Endothelial cell of umbilical vein (primary cell): ENCODE measurements at regions not wholly inside any gene's neighbourhood (a gene's known extent, or its start where the extent isn't known, plus 50 kb on each side); places are given as distances from the start of the nearest gene placed in this dataset.

Experiments
- BruUV-seq: library from RNA; stranded (reverse); fragments of 400-500 nt; replicated peaks from 2 replicates; lab custom pipeline; 2021; lab: Mats Ljungman, UMichigan
- CTCF ChIA-PET: fragments of 300-600, 350-600 bp; sonication (Branson Sonifier 250); formaldehyde crosslinking; loops from one replicate; lab custom pipeline; 2021; ENCODE audit warnings: antibody characterized with exemption, inconsistent platforms; lab: Charles Lee
- POLR2A ChIA-PET: fragments of 300-600, 350-600 bp; sonication (Branson Sonifier 250); formaldehyde crosslinking; loops from one replicate; lab custom pipeline; 2021; ENCODE audit warnings: antibody characterized with exemption, inconsistent platforms; lab: Charles Lee
- DNase-seq: peaks from one replicate; pipeline ENCODE4 v3.0.0-alpha.2; 2011; ENCODE audit warnings: low read depth, low spot score
- FAIRE-seq: peaks from 2 replicates; lab custom pipeline; 2011; peaks lifted over from hg19 to GRCh38; lab: Jason Lieb, UNC
- H2AFZ ChIP-seq: 2 replicates; pipeline ENCODE4 v1.6.0; 2012; ENCODE audit warnings: low read depth, low read length, control low read depth, inconsistent platforms
- H3K27ac ChIP-seq: 2 replicates; pipeline ENCODE4 v1.5.1; 2011; ENCODE audit warnings: low read depth, mild to moderate bottlenecking, control low read depth, low read length, moderate library complexity; ENCODE audit not compliant: insufficient read depth
- H3K27me3 ChIP-seq, 2 experiments: 2 replicates each; pipeline versions ENCODE4 v1.6.0 to v1.6.1; 2011; ENCODE audit warnings: low read length in 2 of 2, mixed read lengths in 1 of 2; ENCODE audit not compliant: control insufficient read depth in 2 of 2, insufficient read depth in 2 of 2
- H3K36me3 ChIP-seq, 2 experiments: 2 replicates in 1 of 2; 3 replicates in 1 of 2; pipeline ENCODE4 v1.5.1; 2011; ENCODE audit warnings: low read length in 2 of 2, mild to moderate bottlenecking in 1 of 2, moderate library complexity in 1 of 2; ENCODE audit not compliant: control insufficient read depth in 2 of 2, insufficient read depth in 2 of 2; ENCODE audit errors: extremely low read depth in 1 of 2
- H3K4me1 ChIP-seq: 3 replicates; pipeline ENCODE4 v1.5.1; 2011; ENCODE audit warnings: mild to moderate bottlenecking, low read length; ENCODE audit not compliant: control insufficient read depth, insufficient read depth; ENCODE audit errors: extremely low read depth
- H3K4me2 ChIP-seq: 2 replicates; pipeline ENCODE4 v1.6.1; 2011; ENCODE audit warnings: low read length, control low read depth, mixed read lengths; ENCODE audit not compliant: insufficient read depth
- H3K4me3 ChIP-seq, 3 experiments: fragments of 200-600 bp in 1 of 3; sonication (generic), shearing (Covaris generic) in 1 of 3; replicated peaks in 1 of 3; 2 replicates each; pipeline ENCODE4 v1.5.1; 2011 to 2016; ENCODE audit warnings: control low read depth in 3 of 3, low read length in 3 of 3, mild to moderate bottlenecking in 2 of 3, inconsistent platforms in 1 of 3, low read depth in 1 of 3, moderate library complexity in 1 of 3; ENCODE audit not compliant: insufficient read depth in 1 of 3
- H3K79me2 ChIP-seq: 2 replicates; pipeline ENCODE4 v1.6.0; 2012; ENCODE audit warnings: low read length, inconsistent platforms; ENCODE audit not compliant: control insufficient read depth, insufficient read depth
- H3K9ac ChIP-seq: replicated peaks from 2 replicates; pipeline ENCODE3; 2011; ENCODE audit warnings: low read length, control low read depth; ENCODE audit not compliant: insufficient read depth; ENCODE audit errors: extremely low read depth
- H3K9me1 ChIP-seq: replicated peaks from 3 replicates; pipeline ENCODE4 v1.6.0; 2011; ENCODE audit warnings: mild to moderate bottlenecking, low read length; ENCODE audit not compliant: control insufficient read depth, insufficient read depth; ENCODE audit errors: extremely low read depth
- H3K9me3 ChIP-seq: replicated peaks from 2 replicates; pipeline ENCODE4 v1.5.1; 2012; ENCODE audit warnings: low read length, inconsistent platforms; ENCODE audit not compliant: control insufficient read depth, insufficient read depth
- H4K20me1 ChIP-seq: replicated peaks from 2 replicates; pipeline ENCODE3; 2011; ENCODE audit warnings: mild to moderate bottlenecking, low read length; ENCODE audit not compliant: control insufficient read depth, insufficient read depth; ENCODE audit errors: extremely low read depth
- EZH2 ChIP-seq: IDR thresholded peaks from 2 replicates; pipeline ENCODE4 v1.6.1; 2012; ENCODE audit warnings: borderline replicate concordance, low read depth, mild to moderate bottlenecking, moderate library complexity, low read length, inconsistent platforms; ENCODE audit not compliant: severe bottlenecking
- FOS ChIP-seq: IDR thresholded peaks from 2 replicates; pipeline ENCODE4 v1.6.1; 2011; ENCODE audit warnings: mild to moderate bottlenecking, low read length, moderate library complexity, borderline replicate concordance; ENCODE audit not compliant: insufficient read depth
- GATA2 ChIP-seq: IDR thresholded peaks from 2 replicates; pipeline ENCODE4 v1.7.0; 2011; ENCODE audit warnings: low read depth, mild to moderate bottlenecking, moderate library complexity, mixed read lengths, low read length; ENCODE audit not compliant: insufficient read length, insufficient read depth
- JUN ChIP-seq: IDR thresholded peaks from 2 replicates; pipeline ENCODE4 v1.6.1; 2011; ENCODE audit warnings: borderline replicate concordance, low read depth; ENCODE audit not compliant: insufficient read length, insufficient read depth
- MYC ChIP-seq: IDR thresholded peaks from one replicate; pipeline ENCODE4 v1.6.1; 2011; ENCODE audit warnings: mild to moderate bottlenecking, low read depth, low read length
- POLR2A ChIP-seq: IDR thresholded peaks from 2 replicates; pipeline ENCODE4 v1.6.1; 2012; ENCODE audit warnings: low read depth, mild to moderate bottlenecking, control low read depth, low read length
- POLR2AphosphoS5 ChIP-seq: IDR thresholded peaks from 2 replicates; pipeline ENCODE4 v1.6.1; 2012; ENCODE audit warnings: low read depth, mild to moderate bottlenecking, control low read depth, low read length, moderate library complexity; ENCODE audit not compliant: insufficient read depth
- dilution Hi-C: fragments of 300-500 bp; cut with MboI; formaldehyde crosslinking; loops from one replicate; pipeline ENCODE4 v1.15.0; 2019; ENCODE audit warnings: low sequenced_read_pairs; ENCODE audit not compliant: extremely low pct_ligation_motif_present
- intact Hi-C: fragments of 100-400 bp; cut with micrococcal nuclease; formaldehyde crosslinking; loops from one replicate; pipeline ENCODE4 v1.10.0; 2022
- TF ChIP-seq, protein P1 (sequence below): IDR thresholded peaks from 2 replicates; pipeline ENCODE4 v1.6.1; 2011; ENCODE audit not compliant: insufficient read depth, insufficient read length
- TF ChIP-seq, protein P2 (sequence below), 2 donors: IDR thresholded peaks; 1 replicate in 1 of 2; 2 replicates in 1 of 2; pipeline ENCODE4 v1.5.1; 2011; ENCODE audit warnings: low read length in 2 of 2, mild to moderate bottlenecking in 2 of 2, moderate library complexity in 2 of 2, control low read depth in 1 of 2, inconsistent platforms in 1 of 2, low read depth in 1 of 2; ENCODE audit not compliant: insufficient read depth in 1 of 2; ENCODE audit errors: extremely low read depth in 1 of 2

DNA sequence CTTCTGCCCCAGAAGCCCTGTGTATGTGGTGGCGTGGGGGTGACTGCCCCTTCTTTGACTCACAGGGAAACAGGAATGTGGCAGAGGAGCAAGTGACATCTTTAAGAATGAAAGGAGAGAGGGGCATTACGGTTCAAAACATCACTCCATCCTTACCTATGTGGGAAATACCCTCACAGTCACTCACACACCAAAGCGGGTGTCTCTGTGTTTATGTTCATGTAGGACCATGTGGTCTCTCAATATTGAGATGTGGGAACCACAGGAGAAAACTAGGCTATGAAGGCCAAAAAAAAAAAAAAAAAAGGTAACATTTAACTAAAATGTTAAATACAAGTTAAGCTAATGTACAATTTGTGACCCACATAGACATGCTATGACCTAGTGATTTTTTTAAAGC is 153.6 kb upstream of the GPR12 start:
- BruUV-seq, result no TSS peak
- ChIA-PET POLR2A (no interaction called here), CTCF (interaction anchor here (2.7 kb wide), 1 partner anchor 16 kb away, joined by 18 read pairs; no protein-coding TSS in a partner anchor)
- no peak for DNase-seq
- H3K36me3 ChIP-seq, result no peaks in the 10 kb centered on the region
- FAIRE-seq, result no peak
- no peak overlapping the region for H3K9ac ChIP-seq
- H3K9me1 ChIP-seq, result no peaks in the 10 kb centered on the region
- H3K4me3 ChIP-seq, result no peak overlapping the region
- dilution Hi-C loops (no loop called here), intact Hi-C loops (no loop called here)
- H3K4me2 ChIP-seq, result no peak overlapping the region
- no peaks in the 10 kb centered on the region for H3K9me3 ChIP-seq
- TF ChIP-seq, protein P1, sequence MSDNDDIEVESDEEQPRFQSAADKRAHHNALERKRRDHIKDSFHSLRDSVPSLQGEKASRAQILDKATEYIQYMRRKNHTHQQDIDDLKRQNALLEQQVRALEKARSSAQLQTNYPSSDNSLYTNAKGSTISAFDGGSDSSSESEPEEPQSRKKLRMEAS, result no peak
- no peak for TF ChIP-seq GATA2
- no peak for TF ChIP-seq POLR2AphosphoS5
- TF ChIP-seq, protein P2, sequence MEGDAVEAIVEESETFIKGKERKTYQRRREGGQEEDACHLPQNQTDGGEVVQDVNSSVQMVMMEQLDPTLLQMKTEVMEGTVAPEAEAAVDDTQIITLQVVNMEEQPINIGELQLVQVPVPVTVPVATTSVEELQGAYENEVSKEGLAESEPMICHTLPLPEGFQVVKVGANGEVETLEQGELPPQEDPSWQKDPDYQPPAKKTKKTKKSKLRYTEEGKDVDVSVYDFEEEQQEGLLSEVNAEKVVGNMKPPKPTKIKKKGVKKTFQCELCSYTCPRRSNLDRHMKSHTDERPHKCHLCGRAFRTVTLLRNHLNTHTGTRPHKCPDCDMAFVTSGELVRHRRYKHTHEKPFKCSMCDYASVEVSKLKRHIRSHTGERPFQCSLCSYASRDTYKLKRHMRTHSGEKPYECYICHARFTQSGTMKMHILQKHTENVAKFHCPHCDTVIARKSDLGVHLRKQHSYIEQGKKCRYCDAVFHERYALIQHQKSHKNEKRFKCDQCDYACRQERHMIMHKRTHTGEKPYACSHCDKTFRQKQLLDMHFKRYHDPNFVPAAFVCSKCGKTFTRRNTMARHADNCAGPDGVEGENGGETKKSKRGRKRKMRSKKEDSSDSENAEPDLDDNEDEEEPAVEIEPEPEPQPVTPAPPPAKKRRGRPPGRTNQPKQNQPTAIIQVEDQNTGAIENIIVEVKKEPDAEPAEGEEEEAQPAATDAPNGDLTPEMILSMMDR (IDR thresholded peaks at IDR 0.05; ENCODE audit: extremely low read depth in 1 of 2, insufficient read depth in 1 of 2, low read depth in 1 of 2, low read length in 2 of 2), result no peak
- no peak for TF ChIP-seq POLR2A
- TF ChIP-seq EZH2, result no peak
- TF ChIP-seq JUN, result no peak
- TF ChIP-seq FOS, result no peak
- TF ChIP-seq MYC, result no peak
- H3K79me2 ChIP-seq, result no peaks in the 10 kb centered on the region
- H4K20me1 ChIP-seq, result no peaks in the 10 kb centered on the region
- H2AFZ ChIP-seq, result no peak overlapping the region
- no peaks in the 10 kb centered on the region for H3K4me1 ChIP-seq
- H3K27me3 ChIP-seq, result no peaks in the 10 kb centered on the region
- H3K27ac ChIP-seq, result no peak overlapping the region
